HCT116 (cell line): ENCODE measurements at regions not wholly inside any gene's neighbourhood (a gene's known extent, or its start where the extent isn't known, plus 50 kb on each side); places are given as distances from the start of the nearest gene placed in this dataset.

Source experiments
- ATAC-seq: fragments of 200-7000 bp; cut with Tn5 transposase; 2 replicates; pipeline ENCODE4 v1.9.1; 2020; ENCODE audit warnings: mild to moderate bottlenecking, moderate library complexity
- BruUV-seq: library from RNA; stranded (reverse); fragments of 400-500 nt; replicated peaks from 2 replicates; lab custom pipeline; 2021; lab: Mats Ljungman, UMichigan
- CTCF ChIA-PET: fragments of 300-600 bp; sonication (Branson Sonifier 250); formaldehyde crosslinking; loops from one replicate; lab custom pipeline; 2021; ENCODE audit warnings: antibody characterized with exemption; lab: Charles Lee
- POLR2A ChIA-PET: fragments of 300-600, 350-600 bp; sonication (Branson Sonifier 250); formaldehyde crosslinking; loops from one replicate; lab custom pipeline; 2021; ENCODE audit warnings: antibody characterized with exemption; lab: Charles Lee
- RAD21 ChIA-PET, 2 experiments: fragments of 300-600 bp; sonication (Branson Sonifier 250); formaldehyde crosslinking; loops; one replicate each; lab custom pipeline; 2023; ENCODE audit warnings: low total read pairs in 2 of 2; ENCODE audit not compliant: uncharacterized antibody in 2 of 2, unreplicated experiment in 2 of 2, low non-redundant PET in 1 of 2; lab: Charles Lee
- DNase-seq: peaks from one replicate; pipeline ENCODE4 v3.0.0-alpha.2; 2010; ENCODE audit warnings: low read depth, low spot score
- H2AFZ ChIP-seq: fragments of 200-600 bp; shearing (Covaris generic), sonication (generic); 2 replicates; pipeline ENCODE4 v1.6.1; 2017; ENCODE audit warnings: low read depth, mixed run types, mixed read lengths, antibody characterized with exemption, low read length; ENCODE audit not compliant: poor library complexity, severe bottlenecking
- H3K27ac ChIP-seq: 2 replicates; pipeline ENCODE4 v1.5.1; 2012; ENCODE audit warnings: low read depth, low read length
- H3K27me3 ChIP-seq: fragments of 200-600 bp; sonication (generic); 2 replicates; pipeline ENCODE4 v1.6.1; 2016; ENCODE audit warnings: mixed run types, low read length, mixed read lengths; ENCODE audit not compliant: insufficient read depth
- H3K36me3 ChIP-seq, 2 experiments: fragments of 200-500 bp in 1 of 2; fragments of 200-600 bp in 1 of 2; sonication (Bioruptor generic) in 1 of 2; sonication (generic) in 1 of 2; 2 replicates each; pipeline versions ENCODE4 v1.5.1 to v1.6.1; 2014 to 2016; ENCODE audit warnings: low read length in 2 of 2, inconsistent platforms in 1 of 2, mixed read lengths in 1 of 2, mixed run types in 1 of 2; ENCODE audit not compliant: insufficient read depth in 2 of 2, control insufficient read depth in 1 of 2
- H3K4me1 ChIP-seq, 2 experiments: fragments of 200-600 bp in 1 of 2; sonication (generic) in 1 of 2; 2 replicates each; pipeline versions ENCODE4 v1.5.1 to v1.6.1; 2012 to 2017; ENCODE audit warnings: low read length in 2 of 2, inconsistent platforms in 1 of 2, mild to moderate bottlenecking in 1 of 2, mixed read lengths in 1 of 2, mixed run types in 1 of 2, moderate library complexity in 1 of 2; ENCODE audit not compliant: insufficient read depth in 2 of 2, control insufficient read depth in 1 of 2
- H3K4me2 ChIP-seq: fragments of 200-600 bp; sonication (generic); 2 replicates; pipeline ENCODE4 v1.6.1; 2017; ENCODE audit warnings: mixed run types, low read length, mixed read lengths
- H3K4me3 ChIP-seq, 2 experiments: fragments of 200-600 bp in 1 of 2; sonication (generic) in 1 of 2; replicated peaks in 1 of 2; 2 replicates each; pipeline ENCODE4 v1.5.1; 2011 to 2016; ENCODE audit warnings: low read length in 2 of 2, control low read depth in 1 of 2, low read depth in 1 of 2, mild to moderate bottlenecking in 1 of 2, mixed read lengths in 1 of 2, mixed run types in 1 of 2
- H3K79me2 ChIP-seq: fragments of 200-600 bp; sonication (generic); 2 replicates; pipeline ENCODE4 v1.6.1; 2017; ENCODE audit warnings: mild to moderate bottlenecking, mixed run types, low read length, moderate library complexity, mixed read lengths; ENCODE audit not compliant: insufficient read depth
- H3K9ac ChIP-seq: fragments of 200-600 bp; sonication (generic); 2 replicates; pipeline ENCODE4 v1.6.1; 2016; ENCODE audit warnings: low read length, mixed read lengths
- H3K9me2 ChIP-seq: fragments of 200-600 bp; sonication (generic), shearing (Covaris generic); 2 replicates; pipeline ENCODE4 v1.6.1; 2017; ENCODE audit warnings: mixed run types, mild to moderate bottlenecking, moderate library complexity; ENCODE audit not compliant: insufficient read depth
- H3K9me3 ChIP-seq, 2 experiments: fragments of 200-500 bp in 1 of 2; fragments of 200-600 bp in 1 of 2; sonication (Bioruptor generic) in 1 of 2; sonication (generic) in 1 of 2; 2 replicates each; pipeline ENCODE4 v1.6.1; 2014 to 2017; ENCODE audit warnings: low read length in 2 of 2, mixed read lengths in 2 of 2, inconsistent platforms in 1 of 2, low read depth in 1 of 2, mild to moderate bottlenecking in 1 of 2, mixed run types in 1 of 2, moderate library complexity in 1 of 2; ENCODE audit not compliant: control insufficient read depth in 1 of 2, insufficient read depth in 1 of 2
- H4K20me1 ChIP-seq: fragments of 200-600 bp; sonication (generic), shearing (Covaris generic); 2 replicates; pipeline ENCODE4 v1.6.1; 2017; ENCODE audit warnings: mixed run types, mild to moderate bottlenecking, moderate library complexity; ENCODE audit not compliant: insufficient read depth
- CBX3 ChIP-seq: IDR thresholded peaks from 2 replicates; pipeline ENCODE4 v1.6.1; 2012; ENCODE audit warnings: low read depth
- ELF1 ChIP-seq: IDR thresholded peaks from 2 replicates; pipeline ENCODE4 v1.6.1; 2012; ENCODE audit warnings: low read depth, borderline replicate concordance
- EZH2 ChIP-seq: fragments of 200-600 bp; sonication (generic); IDR thresholded peaks from 2 replicates; pipeline ENCODE4 v1.6.1; 2017; ENCODE audit warnings: antibody characterized with exemption, mixed run types
- JUND ChIP-seq: IDR thresholded peaks from 2 replicates; pipeline ENCODE4 v1.6.1; 2012
- POLR2A ChIP-seq: IDR thresholded peaks from 2 replicates; pipeline ENCODE4 v1.7.0; 2011; ENCODE audit warnings: borderline replicate concordance; ENCODE audit not compliant: insufficient read depth, insufficient read length; ENCODE audit errors: extremely low read depth
- intact Hi-C: fragments of 100-400 bp; cut with micrococcal nuclease; formaldehyde crosslinking; loops from 2 replicates; pipeline ENCODE4 v1.10.0; 2022
- TF ChIP-seq, protein P1 (sequence below), 3 experiments: fragments of 200-600 bp in 1 of 3; sonication (generic) in 1 of 3; IDR thresholded peaks in 2 of 3; conservative IDR thresholded peaks in 1 of 3; 2 replicates each; pipeline ENCODE4 v1.5.1; 2012 to 2017; ENCODE audit warnings: low read depth in 2 of 3, low read length in 2 of 3, antibody characterized with exemption in 1 of 3, borderline replicate concordance in 1 of 3, control low read depth in 1 of 3, mild to moderate bottlenecking in 1 of 3, mixed read lengths in 1 of 3, mixed run types in 1 of 3, moderate library complexity in 1 of 3; ENCODE audit not compliant: insufficient read depth in 1 of 3
- TF ChIP-seq, protein P2 (sequence below): IDR thresholded peaks from 2 replicates; pipeline ENCODE4 v1.6.1; 2011; ENCODE audit warnings: mild to moderate bottlenecking, low read length, moderate library complexity; ENCODE audit not compliant: insufficient replicate concordance; ENCODE audit errors: extremely low read depth
- TF ChIP-seq, protein P3 (sequence below): IDR thresholded peaks from 2 replicates; pipeline ENCODE4 v1.6.1; 2012
- TF ChIP-seq, protein P4 (sequence below): IDR thresholded peaks from 2 replicates; pipeline ENCODE4 v1.6.1; 2012

DNA sequence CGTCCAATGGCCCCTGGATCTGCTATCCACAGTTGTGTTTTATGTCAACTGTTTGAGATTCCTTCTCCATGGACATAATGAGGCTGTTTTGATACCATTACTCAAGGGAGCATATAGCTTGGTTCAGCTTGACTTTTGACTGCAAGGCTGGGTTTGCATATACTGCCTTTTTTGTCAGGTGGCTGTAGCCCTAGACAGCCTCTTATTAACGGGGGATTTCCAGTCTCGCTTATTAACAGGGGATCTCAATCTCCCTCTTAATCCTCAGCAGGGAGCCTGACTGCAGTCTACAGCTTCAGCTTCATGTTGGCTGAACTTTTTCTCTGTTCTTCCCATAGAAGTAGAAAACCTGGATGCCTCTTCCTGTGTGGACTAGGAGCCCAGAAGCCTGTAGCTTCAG lies 73.7 kb upstream of the TNC start:
- no peaks in the 10 kb centered on the region for H3K79me2 ChIP-seq
- no peaks in the 10 kb centered on the region for H4K20me1 ChIP-seq
- DNase-seq (no peak), ATAC-seq (no peak)
- H2AFZ ChIP-seq: no peak overlapping the region
- ChIA-PET CTCF (no interaction called here), RAD21 (no interaction called here), POLR2A (no interaction called here)
- no peaks in the 10 kb centered on the region for H3K4me1 ChIP-seq
- no peak overlapping the region for H3K4me2 ChIP-seq
- no peaks in the 10 kb centered on the region for H3K36me3 ChIP-seq
- no TSS peak for BruUV-seq
- intact Hi-C loops: no loop called here
- TF ChIP-seq JUND: no peak
- H3K27me3 ChIP-seq: no peaks in the 10 kb centered on the region
- no peak overlapping the region for H3K27ac ChIP-seq
- H3K9me3 ChIP-seq: peaks cover 0 to 5% of the 10 kb centered on the region in 2 experiments; a peak in 1 of 4 replicates
- no peaks in the 10 kb centered on the region for H3K9me2 ChIP-seq
- no peak overlapping the region for H3K4me3 ChIP-seq
- H3K9ac ChIP-seq: no peak overlapping the region

DNA sequence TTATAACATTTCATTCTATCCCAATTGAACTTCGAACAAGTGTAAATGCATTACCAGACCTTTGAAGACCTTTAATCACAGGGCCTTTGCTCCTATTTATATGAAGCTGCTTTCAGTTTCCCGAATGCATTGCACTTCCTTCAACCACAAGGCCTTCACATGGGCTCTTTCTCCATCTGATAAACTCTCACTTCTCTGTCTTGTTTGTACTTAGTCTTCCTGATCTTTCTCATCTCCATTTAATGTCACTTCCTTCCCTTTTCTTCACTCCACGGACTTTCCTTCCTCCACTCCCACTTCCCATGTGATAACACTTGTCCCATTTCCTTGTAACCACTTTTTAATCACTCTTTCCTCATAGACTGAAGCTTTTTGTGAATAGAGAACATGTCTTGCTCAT lies 74.3 kb upstream of the TNC start:
- TF ChIP-seq, protein P1, sequence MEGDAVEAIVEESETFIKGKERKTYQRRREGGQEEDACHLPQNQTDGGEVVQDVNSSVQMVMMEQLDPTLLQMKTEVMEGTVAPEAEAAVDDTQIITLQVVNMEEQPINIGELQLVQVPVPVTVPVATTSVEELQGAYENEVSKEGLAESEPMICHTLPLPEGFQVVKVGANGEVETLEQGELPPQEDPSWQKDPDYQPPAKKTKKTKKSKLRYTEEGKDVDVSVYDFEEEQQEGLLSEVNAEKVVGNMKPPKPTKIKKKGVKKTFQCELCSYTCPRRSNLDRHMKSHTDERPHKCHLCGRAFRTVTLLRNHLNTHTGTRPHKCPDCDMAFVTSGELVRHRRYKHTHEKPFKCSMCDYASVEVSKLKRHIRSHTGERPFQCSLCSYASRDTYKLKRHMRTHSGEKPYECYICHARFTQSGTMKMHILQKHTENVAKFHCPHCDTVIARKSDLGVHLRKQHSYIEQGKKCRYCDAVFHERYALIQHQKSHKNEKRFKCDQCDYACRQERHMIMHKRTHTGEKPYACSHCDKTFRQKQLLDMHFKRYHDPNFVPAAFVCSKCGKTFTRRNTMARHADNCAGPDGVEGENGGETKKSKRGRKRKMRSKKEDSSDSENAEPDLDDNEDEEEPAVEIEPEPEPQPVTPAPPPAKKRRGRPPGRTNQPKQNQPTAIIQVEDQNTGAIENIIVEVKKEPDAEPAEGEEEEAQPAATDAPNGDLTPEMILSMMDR (IDR thresholded peaks at IDR 0.05 in 2 of 3, conservative IDR thresholded peaks at IDR 0.05 in 1 of 3; ENCODE audit: borderline replicate concordance in 1 of 3, insufficient read depth in 1 of 3, low read depth in 2 of 3, low read length in 2 of 3): no peak
- TF ChIP-seq, protein P2, sequence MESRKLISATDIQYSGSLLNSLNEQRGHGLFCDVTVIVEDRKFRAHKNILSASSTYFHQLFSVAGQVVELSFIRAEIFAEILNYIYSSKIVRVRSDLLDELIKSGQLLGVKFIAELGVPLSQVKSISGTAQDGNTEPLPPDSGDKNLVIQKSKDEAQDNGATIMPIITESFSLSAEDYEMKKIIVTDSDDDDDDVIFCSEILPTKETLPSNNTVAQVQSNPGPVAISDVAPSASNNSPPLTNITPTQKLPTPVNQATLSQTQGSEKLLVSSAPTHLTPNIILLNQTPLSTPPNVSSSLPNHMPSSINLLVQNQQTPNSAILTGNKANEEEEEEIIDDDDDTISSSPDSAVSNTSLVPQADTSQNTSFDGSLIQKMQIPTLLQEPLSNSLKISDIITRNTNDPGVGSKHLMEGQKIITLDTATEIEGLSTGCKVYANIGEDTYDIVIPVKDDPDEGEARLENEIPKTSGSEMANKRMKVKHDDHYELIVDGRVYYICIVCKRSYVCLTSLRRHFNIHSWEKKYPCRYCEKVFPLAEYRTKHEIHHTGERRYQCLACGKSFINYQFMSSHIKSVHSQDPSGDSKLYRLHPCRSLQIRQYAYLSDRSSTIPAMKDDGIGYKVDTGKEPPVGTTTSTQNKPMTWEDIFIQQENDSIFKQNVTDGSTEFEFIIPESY: no peak
- TF ChIP-seq ELF1 (no peak), CBX3 (no peak), EZH2 (no peak), POLR2A (no peak)
- TF ChIP-seq, protein P3, sequence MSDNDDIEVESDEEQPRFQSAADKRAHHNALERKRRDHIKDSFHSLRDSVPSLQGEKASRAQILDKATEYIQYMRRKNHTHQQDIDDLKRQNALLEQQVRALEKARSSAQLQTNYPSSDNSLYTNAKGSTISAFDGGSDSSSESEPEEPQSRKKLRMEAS: no peak
- TF ChIP-seq, protein P4, sequence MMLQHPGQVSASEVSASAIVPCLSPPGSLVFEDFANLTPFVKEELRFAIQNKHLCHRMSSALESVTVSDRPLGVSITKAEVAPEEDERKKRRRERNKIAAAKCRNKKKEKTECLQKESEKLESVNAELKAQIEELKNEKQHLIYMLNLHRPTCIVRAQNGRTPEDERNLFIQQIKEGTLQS: no peak

More for the DNA sequence above, 74.3 kb upstream of the TNC start:
- H3K27ac ChIP-seq: no peak overlapping the region
- H3K4me1 ChIP-seq: no peaks in the 10 kb centered on the region
- no TSS peak for BruUV-seq
- peaks cover 0 to 5% of the 10 kb centered on the region in 2 experiments; a peak in 1 of 4 replicates for H3K9me3 ChIP-seq
- H3K4me3 ChIP-seq: no peak overlapping the region
- ATAC-seq (no peak), DNase-seq (no peak)
- ChIA-PET CTCF (no interaction called here), RAD21 (no interaction called here), POLR2A (no interaction called here)
- no peak overlapping the region for H3K4me2 ChIP-seq
- H2AFZ ChIP-seq: no peak overlapping the region
- no peaks in the 10 kb centered on the region for H3K79me2 ChIP-seq
- H4K20me1 ChIP-seq: no peaks in the 10 kb centered on the region
- H3K36me3 ChIP-seq: no peaks in the 10 kb centered on the region
- no peaks in the 10 kb centered on the region for H3K9me2 ChIP-seq
- no peaks in the 10 kb centered on the region for H3K27me3 ChIP-seq
- no peak overlapping the region for H3K9ac ChIP-seq
- intact Hi-C loops: no loop called here
